ENCODE measurements at regions not wholly inside any gene's neighbourhood (a gene's known extent, or its start where the extent isn't known, plus 50 kb on each side); places are given as distances from the start of the nearest gene placed in this dataset.

GRCh38 chr22:22824340-22825212, 63.0 kb upstream of the IGLL5 start:
- in situ Hi-C loops (cut with MboI; ENCODE audit: low sequenced_read_pairs, unreplicated experiment): no loop called here
- no peak for TF ChIP-seq CTCF (IDR thresholded peaks at IDR 0.05; ENCODE audit: borderline replicate concordance, control extremely low read depth, extremely low read depth, insufficient read depth, missing control alignments)
- DNase-seq (ENCODE audit: low spot score): no peak

GRCh38 chr22:22825213-22825593, 62.4 kb upstream of the IGLL5 start:
- no peak for TF ChIP-seq CTCF (IDR thresholded peaks at IDR 0.05; ENCODE audit: borderline replicate concordance, control extremely low read depth, extremely low read depth, insufficient read depth, missing control alignments)
- no peak for DNase-seq (ENCODE audit: low spot score)
- in situ Hi-C loops (cut with MboI; ENCODE audit: low sequenced_read_pairs, unreplicated experiment): no loop called here

- in situ Hi-C loops (cut with MboI; ENCODE audit: low sequenced_read_pairs, unreplicated experiment): no loop called here
- TF ChIP-seq CTCF (IDR thresholded peaks at IDR 0.05; ENCODE audit: borderline replicate concordance, control extremely low read depth, extremely low read depth, insufficient read depth, missing control alignments): no peak
- DNase-seq (ENCODE audit: low spot score): no peak
These were observed 60.3 kb upstream of the IGLL5 start for GRCh38 chr22:22827187-22827939.

GRCh38 chr22:22830193-22830592, 57.4 kb upstream of the IGLL5 start:
- no peak for TF ChIP-seq CTCF (IDR thresholded peaks at IDR 0.05; ENCODE audit: borderline replicate concordance, control extremely low read depth, extremely low read depth, insufficient read depth, missing control alignments)
- no peak for DNase-seq (ENCODE audit: low spot score)
- in situ Hi-C loops (cut with MboI; ENCODE audit: low sequenced_read_pairs, unreplicated experiment): no loop called here

GRCh38 chr22:22830957-22831688, 56.5 kb upstream of the IGLL5 start:
- in situ Hi-C loops (cut with MboI; ENCODE audit: low sequenced_read_pairs, unreplicated experiment): no loop called here
- TF ChIP-seq CTCF (IDR thresholded peaks at IDR 0.05; ENCODE audit: borderline replicate concordance, control extremely low read depth, extremely low read depth, insufficient read depth, missing control alignments): no peak
- no peak for DNase-seq (ENCODE audit: low spot score)

- no peak for TF ChIP-seq CTCF (IDR thresholded peaks at IDR 0.05; ENCODE audit: borderline replicate concordance, control extremely low read depth, extremely low read depth, insufficient read depth, missing control alignments)
- in situ Hi-C loops (cut with MboI; ENCODE audit: low sequenced_read_pairs, unreplicated experiment): no loop called here
- DNase-seq (ENCODE audit: low spot score): no peak
These were observed 54.6 kb upstream of the IGLL5 start for GRCh38 chr22:22833059-22833458.

Measured in GM13976 (cell line).